WTC11 (cell line): ENCODE measurements at regions not wholly inside any gene's neighbourhood (a gene's known extent, or its start where the extent isn't known, plus 50 kb on each side); places are given as distances from the start of the nearest gene placed in this dataset.

Source experiments
- ATAC-seq: fragments of 200-7000 bp; cut with Tn5 transposase; 2 replicates; pipeline ENCODE4 v1.10.0; 2021; ENCODE audit warnings: mild to moderate bottlenecking, moderate library complexity
- CTCF ChIA-PET: fragments of 300-600 bp; sonication (Branson Sonifier 250); formaldehyde crosslinking; loops from one replicate; lab custom pipeline; 2021; ENCODE audit warnings: antibody characterized with exemption; lab: Charles Lee
- POLR2A ChIA-PET: fragments of 350-600 bp; sonication (Branson Sonifier 250); formaldehyde crosslinking; loops from one replicate; lab custom pipeline; 2021; ENCODE audit warnings: antibody characterized with exemption; lab: Charles Lee
- DNase-seq: peaks from one replicate; pipeline ENCODE4 v3.0.0; 2021; ENCODE audit warnings: low spot score
- H3K27ac Mint-ChIP-seq: 2 replicates; pipeline ENCODE4 v1.8.0; 2021; ENCODE audit warnings: mixed read lengths
- H3K27me3 Mint-ChIP-seq: 2 replicates; pipeline ENCODE4 v1.8.0; 2021; ENCODE audit warnings: low read depth, mild to moderate bottlenecking, moderate library complexity, mixed read lengths
- H3K36me3 Mint-ChIP-seq: 2 replicates; pipeline ENCODE4 v1.8.0; 2021; ENCODE audit warnings: mixed read lengths
- H3K4me1 Mint-ChIP-seq: 2 replicates; pipeline ENCODE4 v1.8.0; 2022; ENCODE audit warnings: mixed read lengths
- H3K4me3 Mint-ChIP-seq: 2 replicates; pipeline ENCODE4 v1.8.0; 2021; ENCODE audit warnings: mild to moderate bottlenecking, moderate library complexity, mixed read lengths
- H3K9me3 Mint-ChIP-seq: 2 replicates; pipeline ENCODE4 v1.8.0; 2021; ENCODE audit warnings: mixed read lengths
- AR ChIP-seq: fragments of 250-450 bp; sonication (Bioruptor Pico); IDR thresholded peaks from 2 replicates; pipeline ENCODE4 v1.9.0; 2021; ENCODE audit warnings: mild to moderate bottlenecking
- ELF4 ChIP-seq: sonication (generic); formaldehyde crosslinking; IDR thresholded peaks from 2 replicates; pipeline ENCODE4 v1.8.1; 2022; ENCODE audit warnings: low read depth, mild to moderate bottlenecking, moderate library complexity, missing genetic modification reagents
- FOXP4 ChIP-seq: sonication (generic); formaldehyde crosslinking; IDR thresholded peaks from 2 replicates; pipeline ENCODE4 v1.8.0; 2022; ENCODE audit warnings: mild to moderate bottlenecking, missing genetic modification reagents
- GABPB1 ChIP-seq: sonication (generic); formaldehyde crosslinking; IDR thresholded peaks from 2 replicates; pipeline ENCODE4 v1.8.1; 2023; ENCODE audit warnings: mild to moderate bottlenecking, missing genetic modification reagents
- HMGA2 ChIP-seq: fragments of 250-450 bp; sonication (Bioruptor Pico); IDR thresholded peaks from 2 replicates; pipeline ENCODE4 v1.4.0; 2021; ENCODE audit warnings: mild to moderate bottlenecking, moderate library complexity
- JAZF1 ChIP-seq: fragments of 250-450 bp; sonication (Bioruptor Pico); IDR thresholded peaks from 2 replicates; pipeline ENCODE4 v1.9.0; 2021; ENCODE audit warnings: moderate library complexity, mild to moderate bottlenecking, inconsistent platforms
- MXD4 ChIP-seq: fragments of 250-450 bp; sonication (Bioruptor Pico); IDR thresholded peaks from 2 replicates; pipeline ENCODE4 v1.8.0; 2021; ENCODE audit warnings: mild to moderate bottlenecking, moderate library complexity, borderline replicate concordance
- SMAD3 ChIP-seq: sonication (generic); formaldehyde crosslinking; IDR thresholded peaks from 2 replicates; pipeline ENCODE4 v1.8.0; 2022; ENCODE audit warnings: missing genetic modification reagents, mild to moderate bottlenecking, borderline replicate concordance
- SP1 ChIP-seq: sonication (generic); formaldehyde crosslinking; conservative IDR thresholded peaks from 2 replicates; pipeline ENCODE4 v1.8.1; 2022; ENCODE audit warnings: missing genetic modification reagents
- TCF7 ChIP-seq: sonication (generic); formaldehyde crosslinking; IDR thresholded peaks from 2 replicates; pipeline ENCODE4 v1.8.0; 2022; ENCODE audit warnings: mild to moderate bottlenecking, low read depth, missing genetic modification reagents, moderate library complexity
- ZNF219 ChIP-seq: sonication (generic); formaldehyde crosslinking; IDR thresholded peaks from 2 replicates; pipeline ENCODE4 v1.8.0; 2023; ENCODE audit warnings: missing genetic modification reagents, mild to moderate bottlenecking, borderline replicate concordance
- ZNF232 ChIP-seq: sonication (generic); formaldehyde crosslinking; IDR thresholded peaks from 2 replicates; pipeline ENCODE4 v1.8.0; 2022; ENCODE audit warnings: mild to moderate bottlenecking, missing genetic modification reagents
- ZNF263 ChIP-seq: sonication (generic); formaldehyde crosslinking; IDR thresholded peaks from 2 replicates; pipeline ENCODE4 v1.8.1; 2022; ENCODE audit warnings: low read depth, mild to moderate bottlenecking, moderate library complexity, missing genetic modification reagents
- ZNF317 ChIP-seq: sonication (generic); formaldehyde crosslinking; IDR thresholded peaks from 2 replicates; pipeline ENCODE4 v1.8.1; 2023; ENCODE audit warnings: low read depth, mild to moderate bottlenecking, moderate library complexity, missing genetic modification reagents, borderline replicate concordance
- TF ChIP-seq, protein P1 (sequence below): sonication (generic); formaldehyde crosslinking; IDR thresholded peaks from 2 replicates; pipeline ENCODE4 v1.8.1; 2023; ENCODE audit warnings: mild to moderate bottlenecking, missing genetic modification reagents, borderline replicate concordance
- TF ChIP-seq, protein P2 (sequence below): sonication (generic); formaldehyde crosslinking; IDR thresholded peaks from 2 replicates; pipeline ENCODE4 v1.8.1; 2022; ENCODE audit warnings: low read depth, mild to moderate bottlenecking, moderate library complexity, missing genetic modification reagents, borderline replicate concordance
- TF ChIP-seq, protein P3 (sequence below): sonication (generic); formaldehyde crosslinking; IDR thresholded peaks from 2 replicates; pipeline ENCODE4 v1.8.0; 2022; ENCODE audit warnings: mild to moderate bottlenecking, missing genetic modification reagents

DNA sequence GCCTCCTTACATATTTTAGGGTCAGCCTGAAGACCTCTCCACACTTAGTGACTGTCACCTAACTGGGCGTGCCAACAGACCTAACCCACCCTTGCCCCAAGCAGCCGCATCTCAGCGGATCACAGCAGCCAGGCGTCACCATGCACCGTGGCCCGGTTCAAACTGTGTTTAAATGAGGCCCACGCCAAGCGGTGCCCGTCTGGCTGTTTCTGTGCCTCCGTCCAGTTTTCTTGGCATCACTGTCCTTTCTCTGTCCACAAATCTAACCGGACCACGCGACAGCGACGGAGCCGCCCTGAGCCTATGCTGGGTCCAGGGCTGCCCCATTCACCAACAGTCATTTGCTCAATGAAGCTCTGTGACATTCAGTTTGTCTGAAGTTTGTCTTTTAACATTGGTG is 393.3 kb downstream of the THBS2 start:
- Mint-ChIP-seq H3K4me1 (no peaks in the 10 kb centered on the region), H3K9me3 (no peaks in the 10 kb centered on the region), H3K27me3 (no peaks in the 10 kb centered on the region), H3K4me3 (no peak overlapping the region), H3K36me3 (no peaks in the 10 kb centered on the region), H3K27ac (no peak overlapping the region)
- ChIA-PET CTCF (interaction anchor here (0.5 kb wide), 1 partner anchor 32 kb away, joined by 4 read pairs; no protein-coding TSS in a partner anchor), POLR2A (no interaction called here)
- no peak for DNase-seq
- TF ChIP-seq ELF4 (CRISPR knock-in tag): no peak
- TF ChIP-seq FOXP4 (CRISPR knock-in tag): no peak
- TF ChIP-seq, protein P1, sequence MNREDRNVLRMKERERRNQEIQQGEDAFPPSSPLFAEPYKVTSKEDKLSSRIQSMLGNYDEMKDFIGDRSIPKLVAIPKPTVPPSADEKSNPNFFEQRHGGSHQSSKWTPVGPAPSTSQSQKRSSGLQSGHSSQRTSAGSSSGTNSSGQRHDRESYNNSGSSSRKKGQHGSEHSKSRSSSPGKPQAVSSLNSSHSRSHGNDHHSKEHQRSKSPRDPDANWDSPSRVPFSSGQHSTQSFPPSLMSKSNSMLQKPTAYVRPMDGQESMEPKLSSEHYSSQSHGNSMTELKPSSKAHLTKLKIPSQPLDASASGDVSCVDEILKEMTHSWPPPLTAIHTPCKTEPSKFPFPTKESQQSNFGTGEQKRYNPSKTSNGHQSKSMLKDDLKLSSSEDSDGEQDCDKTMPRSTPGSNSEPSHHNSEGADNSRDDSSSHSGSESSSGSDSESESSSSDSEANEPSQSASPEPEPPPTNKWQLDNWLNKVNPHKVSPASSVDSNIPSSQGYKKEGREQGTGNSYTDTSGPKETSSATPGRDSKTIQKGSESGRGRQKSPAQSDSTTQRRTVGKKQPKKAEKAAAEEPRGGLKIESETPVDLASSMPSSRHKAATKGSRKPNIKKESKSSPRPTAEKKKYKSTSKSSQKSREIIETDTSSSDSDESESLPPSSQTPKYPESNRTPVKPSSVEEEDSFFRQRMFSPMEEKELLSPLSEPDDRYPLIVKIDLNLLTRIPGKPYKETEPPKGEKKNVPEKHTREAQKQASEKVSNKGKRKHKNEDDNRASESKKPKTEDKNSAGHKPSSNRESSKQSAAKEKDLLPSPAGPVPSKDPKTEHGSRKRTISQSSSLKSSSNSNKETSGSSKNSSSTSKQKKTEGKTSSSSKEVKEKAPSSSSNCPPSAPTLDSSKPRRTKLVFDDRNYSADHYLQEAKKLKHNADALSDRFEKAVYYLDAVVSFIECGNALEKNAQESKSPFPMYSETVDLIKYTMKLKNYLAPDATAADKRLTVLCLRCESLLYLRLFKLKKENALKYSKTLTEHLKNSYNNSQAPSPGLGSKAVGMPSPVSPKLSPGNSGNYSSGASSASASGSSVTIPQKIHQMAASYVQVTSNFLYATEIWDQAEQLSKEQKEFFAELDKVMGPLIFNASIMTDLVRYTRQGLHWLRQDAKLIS (CRISPR knock-in tag): no peak
- no peak for TF ChIP-seq ZNF219 (CRISPR knock-in tag)
- TF ChIP-seq AR (CRISPR knock-in tag): no peak
- TF ChIP-seq SMAD3 (CRISPR knock-in tag): no peak
- TF ChIP-seq JAZF1 (CRISPR knock-in tag): no peak
- no peak for TF ChIP-seq TCF7
- no peak for ATAC-seq

DNA sequence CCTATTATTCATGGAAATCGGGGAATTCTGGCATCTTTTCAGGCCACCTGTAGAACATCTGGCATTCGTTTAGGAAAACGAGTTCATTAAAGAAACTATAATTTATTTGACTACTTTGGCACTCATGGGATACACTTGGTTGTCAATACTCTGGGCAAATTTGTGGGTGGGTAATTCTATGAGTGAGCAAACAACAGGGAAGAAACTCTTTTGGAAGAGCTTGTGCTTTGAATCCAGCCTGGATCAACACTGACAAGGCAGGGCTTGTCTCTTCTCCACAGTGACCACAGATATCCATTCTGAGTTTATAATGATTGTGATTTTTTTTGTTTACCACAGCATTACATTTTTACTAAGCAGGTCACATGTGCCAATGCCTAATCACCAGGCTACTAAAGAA is 394.7 kb downstream of the THBS2 start:
- no peak for ATAC-seq
- CTCF ChIA-PET: no interaction called here
- H3K9me3 Mint-ChIP-seq: no peaks in the 10 kb centered on the region
- POLR2A ChIA-PET: no interaction called here
- H3K4me1 Mint-ChIP-seq: no peaks in the 10 kb centered on the region
- H3K27ac Mint-ChIP-seq: no peak overlapping the region
- no peaks in the 10 kb centered on the region for H3K36me3 Mint-ChIP-seq
- H3K27me3 Mint-ChIP-seq: no peaks in the 10 kb centered on the region
- DNase-seq: no peak
- TF ChIP-seq SP1 (CRISPR knock-in tag) (no peak), GABPB1 (CRISPR knock-in tag) (no peak), MXD4 (no peak)
- TF ChIP-seq, protein P2, sequence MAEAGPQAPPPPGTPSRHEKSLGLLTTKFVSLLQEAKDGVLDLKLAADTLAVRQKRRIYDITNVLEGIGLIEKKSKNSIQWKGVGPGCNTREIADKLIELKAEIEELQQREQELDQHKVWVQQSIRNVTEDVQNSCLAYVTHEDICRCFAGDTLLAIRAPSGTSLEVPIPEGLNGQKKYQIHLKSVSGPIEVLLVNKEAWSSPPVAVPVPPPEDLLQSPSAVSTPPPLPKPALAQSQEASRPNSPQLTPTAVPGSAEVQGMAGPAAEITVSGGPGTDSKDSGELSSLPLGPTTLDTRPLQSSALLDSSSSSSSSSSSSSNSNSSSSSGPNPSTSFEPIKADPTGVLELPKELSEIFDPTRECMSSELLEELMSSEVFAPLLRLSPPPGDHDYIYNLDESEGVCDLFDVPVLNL: no peak
- H3K4me3 Mint-ChIP-seq: no peak overlapping the region

DNA sequence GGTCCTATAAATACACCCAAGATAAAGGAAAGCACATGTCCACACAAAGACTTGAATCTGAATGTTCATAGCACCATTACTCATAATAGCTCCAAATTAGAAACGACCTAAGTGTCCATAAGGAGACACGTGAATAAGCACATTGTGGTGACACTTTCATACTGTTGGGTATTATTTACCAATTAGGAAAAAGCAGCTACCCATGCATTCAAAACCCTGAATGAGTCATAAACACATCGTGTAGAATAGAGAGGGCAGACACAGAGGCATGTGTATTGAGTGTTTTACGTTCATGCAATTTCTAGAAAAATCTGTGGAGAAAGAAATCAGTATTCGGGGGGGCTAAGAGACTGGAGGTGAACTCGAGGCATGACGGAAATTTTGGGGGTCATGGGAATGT is 396.7 kb downstream of the THBS2 start:
- Mint-ChIP-seq H3K36me3 (no peaks in the 10 kb centered on the region), H3K4me3 (no peak overlapping the region), H3K27ac (no peak overlapping the region), H3K9me3 (no peaks in the 10 kb centered on the region), H3K27me3 (no peaks in the 10 kb centered on the region), H3K4me1 (no peaks in the 10 kb centered on the region)
- TF ChIP-seq ZNF232 (CRISPR knock-in tag): no peak
- no peak for TF ChIP-seq ZNF317 (CRISPR knock-in tag)
- TF ChIP-seq JAZF1 (CRISPR knock-in tag): no peak
- TF ChIP-seq, protein P1 (CRISPR knock-in tag): no peak
- TF ChIP-seq ZNF263: no peak
- TF ChIP-seq, protein P3, sequence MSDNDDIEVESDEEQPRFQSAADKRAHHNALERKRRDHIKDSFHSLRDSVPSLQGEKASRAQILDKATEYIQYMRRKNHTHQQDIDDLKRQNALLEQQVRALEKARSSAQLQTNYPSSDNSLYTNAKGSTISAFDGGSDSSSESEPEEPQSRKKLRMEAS (CRISPR knock-in tag): no peak
- TF ChIP-seq HMGA2 (CRISPR knock-in tag): no peak
- ChIA-PET CTCF (no interaction called here), POLR2A (no interaction called here)
- DNase-seq: no peak
- ATAC-seq: no peak
